GM19239 (cell line): ENCODE measurements at regions not wholly inside any gene's neighbourhood (a gene's known extent, or its start where the extent isn't known, plus 50 kb on each side); places are given as distances from the start of the nearest gene placed in this dataset.

Experiments used
- DNase-seq: peaks from one replicate; pipeline ENCODE4 v3.0.0; 2011; ENCODE audit warnings: low spot score; ENCODE audit not compliant: insufficient read length
- FAIRE-seq: peaks from 2 replicates; lab custom pipeline; 2011; peaks lifted over from hg19 to GRCh38; lab: Jason Lieb, UNC

- FAIRE-seq: no peak
- no peak for DNase-seq
Observed at GRCh38 chr12:13463189-13463588, 266.7 kb downstream of the EMP1 start.

GRCh38 chr12:13462450-13462849 lies 265.9 kb downstream of the EMP1 start:
- no peak for FAIRE-seq
- no peak for DNase-seq

GRCh38 chr12:13455778-13456144 lies 259.2 kb downstream of the EMP1 start:
- FAIRE-seq (no peak), DNase-seq (no peak)

GRCh38 chr12:13454991-13455777 lies 258.7 kb downstream of the EMP1 start:
- no peak for DNase-seq
- no peak for FAIRE-seq

GRCh38 chr12:13452955-13453570 lies 256.5 kb downstream of the EMP1 start:
- FAIRE-seq (no peak), DNase-seq (no peak)

- no peak for FAIRE-seq
- no peak for DNase-seq
Observed at GRCh38 chr12:13451776-13452175, 255.2 kb downstream of the EMP1 start.

GRCh38 chr12:13450231-13451080 lies 253.9 kb downstream of the EMP1 start:
- DNase-seq: no peak
- FAIRE-seq: no peak

GRCh38 chr12:13444076-13444475 lies 247.6 kb downstream of the EMP1 start:
- DNase-seq: no peak
- FAIRE-seq: no peak

- DNase-seq (no peak), FAIRE-seq (no peak)
Observed at GRCh38 chr12:13443498-13443897, 247.0 kb downstream of the EMP1 start.

GRCh38 chr12:13443028-13443427 lies 246.5 kb downstream of the EMP1 start:
- FAIRE-seq: no peak
- DNase-seq: no peak

- FAIRE-seq: no peak
Observed at GRCh38 chr12:13442457-13442856, 245.9 kb downstream of the EMP1 start.

GRCh38 chr12:13440844-13441243 lies 244.3 kb downstream of the EMP1 start:
- no peak for DNase-seq
- FAIRE-seq: no peak

More at GRCh38 chr12:13442457-13442856, 245.9 kb downstream of the EMP1 start:
- no peak for DNase-seq

- no peak for DNase-seq
- FAIRE-seq: no peak
Observed at GRCh38 chr12:13437541-13437940, 241.0 kb downstream of the EMP1 start.

- DNase-seq: no peak
- no peak for FAIRE-seq
Observed at GRCh38 chr12:13436696-13437391, 240.3 kb downstream of the EMP1 start.

GRCh38 chr12:13436182-13436581 lies 239.7 kb downstream of the EMP1 start:
- FAIRE-seq: no peak
- no peak for DNase-seq

- no peak for DNase-seq
- FAIRE-seq: no peak
Observed at GRCh38 chr12:13435235-13435933, 238.9 kb downstream of the EMP1 start.

GRCh38 chr12:13433768-13434167 lies 237.2 kb downstream of the EMP1 start:
- DNase-seq: no peak
- FAIRE-seq: no peak

- FAIRE-seq: no peak
- no peak for DNase-seq
Observed at GRCh38 chr12:13431041-13431440, 234.5 kb downstream of the EMP1 start.

- no peak for FAIRE-seq
- DNase-seq: no peak
Observed at GRCh38 chr12:13428538-13429265, 232.2 kb downstream of the EMP1 start.
